Tibial nerve (tissue), 4 donors: ENCODE measurements at regions not wholly inside any gene's neighbourhood (a gene's known extent, or its start where the extent isn't known, plus 50 kb on each side); places are given as distances from the start of the nearest gene placed in this dataset.

Source experiments
- DNase-seq, 2 donors: peaks; one replicate each; pipeline ENCODE4 v3.0.0-alpha.2; 2019; ENCODE audit warnings: low spot score in 2 of 2
- H3K27ac ChIP-seq, 4 donors: fragments of 200-600 bp; sonication (generic) in 3 of 4; one replicate each; pipeline ENCODE4 v1.5.1; 2017 to 2019; ENCODE audit warnings: mild to moderate bottlenecking in 1 of 4
- H3K27me3 ChIP-seq, 2 donors: fragments of 200-600 bp; sonication (generic) in 1 of 2; one replicate each; pipeline versions ENCODE4 v1.5.1 to v1.6.0; 2017 to 2019
- H3K36me3 ChIP-seq, 3 donors: fragments of 200-600 bp; sonication (generic); one replicate each; pipeline ENCODE4 v1.5.1; 2018 to 2019
- H3K4me1 ChIP-seq, 4 donors: fragments of 200-600 bp; sonication (generic) in 3 of 4; one replicate each; pipeline ENCODE4 v1.5.1; 2017 to 2019
- H3K4me3 ChIP-seq, 4 donors: fragments of 200-600 bp; sonication (generic) in 3 of 4; one replicate each; pipeline ENCODE4 v1.5.1; 2017 to 2019; ENCODE audit warnings: mild to moderate bottlenecking in 1 of 4, moderate library complexity in 1 of 4
- H3K9me3 ChIP-seq, 4 donors: fragments of 200-600 bp; sonication (generic) in 3 of 4; one replicate each; pipeline ENCODE4 v1.5.1; 2017 to 2019
- CTCF ChIP-seq, 5 experiments: fragments of 200-600 bp in 3 of 5; fragments of 450-650 bp in 2 of 5; sonication (generic) in 3 of 5; IDR thresholded peaks; one replicate each; pipeline ENCODE4 v1.5.1; 2016 to 2019; ENCODE audit warnings: antibody characterized with exemption in 5 of 5, mild to moderate bottlenecking in 3 of 5, moderate library complexity in 2 of 5
- EP300 ChIP-seq, 2 donors: sonication (generic); formaldehyde crosslinking; IDR thresholded peaks; one replicate each; pipeline ENCODE4 v1.6.1; 2017; ENCODE audit warnings: antibody characterized with exemption in 2 of 2, mild to moderate bottlenecking in 1 of 2
- POLR2A ChIP-seq, 2 donors: fragments of 450-650 bp; IDR thresholded peaks; one replicate each; pipeline ENCODE4 v1.6.1; 2017; ENCODE audit warnings: antibody characterized with exemption in 2 of 2, mild to moderate bottlenecking in 2 of 2, moderate library complexity in 2 of 2
- WGBS, 2 donors: methylation state at CpG; one replicate each; pipeline ENCODE4 v1.1.5; 2018; 5-methylcytosine and 5-hydroxymethylcytosine counted together

GRCh38 chr18:75896865-75897264 lies 469.4 kb upstream of the SMIM21 start:
- no peaks in the 10 kb centered on the region for H3K4me1 ChIP-seq
- no peaks in the 10 kb centered on the region for H3K36me3 ChIP-seq
- TF ChIP-seq EP300 (IDR thresholded peaks at IDR 0.05) (no peak), CTCF (IDR thresholded peaks at IDR 0.05) (no peak), POLR2A (IDR thresholded peaks at IDR 0.05) (no peak)
- H3K4me3 ChIP-seq = no peak overlapping the region
- no peak overlapping the region for H3K27ac ChIP-seq
- 36% methylated on average over 5 of the region's 5 CpGs for WGBS, 2 donors
- H3K9me3 ChIP-seq = no peaks in the 10 kb centered on the region
- DNase-seq = no peak
- H3K27me3 ChIP-seq = no peaks in the 10 kb centered on the region

GRCh38 chr18:75895135-75895534 lies 467.6 kb upstream of the SMIM21 start:
- Histone ChIP-seq H3K27me3 (no peaks in the 10 kb centered on the region), H3K4me1 (no peaks in the 10 kb centered on the region), H3K27ac (no peak overlapping the region), H3K9me3 (no peaks in the 10 kb centered on the region), H3K36me3 (no peaks in the 10 kb centered on the region), H3K4me3 (no peak overlapping the region)
- TF ChIP-seq CTCF (IDR thresholded peaks at IDR 0.05) (no peak), EP300 (IDR thresholded peaks at IDR 0.05) (no peak), POLR2A (IDR thresholded peaks at IDR 0.05) (no peak)
- no peak for DNase-seq
- WGBS, 2 donors = 92 to 97% methylated on average over 4 of the region's 4 CpGs

- H3K4me1 ChIP-seq = no peaks in the 10 kb centered on the region
Observed at GRCh38 chr18:75884728-75885127, 457.2 kb upstream of the SMIM21 start.

GRCh38 chr18:75880925-75881504 lies 453.5 kb upstream of the SMIM21 start:
- peaks cover 0 to 20% (median 0%) of the 10 kb centered on the region in 4 donors for H3K9me3 ChIP-seq
- H3K36me3 ChIP-seq = no peaks in the 10 kb centered on the region
- H3K4me3 ChIP-seq = no peak overlapping the region
- DNase-seq = no peak
- TF ChIP-seq CTCF (IDR thresholded peaks at IDR 0.05) (no peak), POLR2A (IDR thresholded peaks at IDR 0.05) (no peak), EP300 (IDR thresholded peaks at IDR 0.05) (no peak)
- no peaks in the 10 kb centered on the region for H3K27me3 ChIP-seq
- H3K27ac ChIP-seq = no peak overlapping the region
- H3K4me1 ChIP-seq = no peaks in the 10 kb centered on the region
- WGBS, 2 donors = 38 to 39% methylated on average over 6 of the region's 6 CpGs

More at GRCh38 chr18:75884728-75885127, 457.2 kb upstream of the SMIM21 start:
- Histone ChIP-seq H3K27me3 (no peaks in the 10 kb centered on the region), H3K4me3 (no peak overlapping the region), H3K9me3 (peaks cover 0 to 13% (median 0%) of the 10 kb centered on the region in 4 donors), H3K36me3 (no peaks in the 10 kb centered on the region), H3K27ac (no peak overlapping the region)
- WGBS, 2 donors = 87 to 92% methylated on average over 4 of the region's 4 CpGs
- DNase-seq = no peak
- TF ChIP-seq POLR2A (IDR thresholded peaks at IDR 0.05) (no peak), EP300 (IDR thresholded peaks at IDR 0.05) (no peak), CTCF (IDR thresholded peaks at IDR 0.05) (no peak)

- peaks cover 0 to 20% (median 0%) of the 10 kb centered on the region in 4 donors for H3K9me3 ChIP-seq
- 91 to 93% methylated on average over 12 of the region's 12 CpGs for WGBS, 2 donors
- TF ChIP-seq POLR2A (IDR thresholded peaks at IDR 0.05) = no peak
- TF ChIP-seq EP300 (IDR thresholded peaks at IDR 0.05) = no peak
- no peak for TF ChIP-seq CTCF (IDR thresholded peaks at IDR 0.05)
- no peak overlapping the region for H3K27ac ChIP-seq
- no peak for DNase-seq
- no peak overlapping the region for H3K4me3 ChIP-seq
- no peaks in the 10 kb centered on the region for H3K4me1 ChIP-seq
- no peaks in the 10 kb centered on the region for H3K36me3 ChIP-seq
- H3K27me3 ChIP-seq = no peaks in the 10 kb centered on the region
Observed at GRCh38 chr18:75880266-75880665, 452.8 kb upstream of the SMIM21 start.
